ENCODE measurements at regions not wholly inside any gene's neighbourhood (a gene's known extent, or its start where the extent isn't known, plus 50 kb on each side); places are given as distances from the start of the nearest gene placed in this dataset.

DNA sequence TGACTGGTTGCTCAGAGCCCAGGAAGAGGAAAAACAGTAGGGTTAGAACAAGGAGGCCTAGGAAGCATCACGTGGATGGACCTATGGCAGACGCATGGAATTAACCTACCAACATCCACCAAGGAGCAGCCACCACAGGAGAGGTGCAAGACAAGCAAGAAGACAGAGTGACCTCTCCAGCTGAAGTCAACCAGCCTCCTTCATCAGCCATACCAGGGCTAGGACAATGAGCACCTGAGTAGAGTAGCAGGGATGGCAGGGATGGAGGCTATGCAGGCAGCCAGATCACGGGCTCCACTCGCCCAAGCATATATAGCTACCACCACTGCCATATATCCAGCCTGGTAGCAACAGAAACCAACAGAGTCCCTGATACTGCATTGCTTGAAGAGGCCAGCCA, 202.1 kb upstream of the B3GAT1 start:
- TF ChIP-seq, protein P1, sequence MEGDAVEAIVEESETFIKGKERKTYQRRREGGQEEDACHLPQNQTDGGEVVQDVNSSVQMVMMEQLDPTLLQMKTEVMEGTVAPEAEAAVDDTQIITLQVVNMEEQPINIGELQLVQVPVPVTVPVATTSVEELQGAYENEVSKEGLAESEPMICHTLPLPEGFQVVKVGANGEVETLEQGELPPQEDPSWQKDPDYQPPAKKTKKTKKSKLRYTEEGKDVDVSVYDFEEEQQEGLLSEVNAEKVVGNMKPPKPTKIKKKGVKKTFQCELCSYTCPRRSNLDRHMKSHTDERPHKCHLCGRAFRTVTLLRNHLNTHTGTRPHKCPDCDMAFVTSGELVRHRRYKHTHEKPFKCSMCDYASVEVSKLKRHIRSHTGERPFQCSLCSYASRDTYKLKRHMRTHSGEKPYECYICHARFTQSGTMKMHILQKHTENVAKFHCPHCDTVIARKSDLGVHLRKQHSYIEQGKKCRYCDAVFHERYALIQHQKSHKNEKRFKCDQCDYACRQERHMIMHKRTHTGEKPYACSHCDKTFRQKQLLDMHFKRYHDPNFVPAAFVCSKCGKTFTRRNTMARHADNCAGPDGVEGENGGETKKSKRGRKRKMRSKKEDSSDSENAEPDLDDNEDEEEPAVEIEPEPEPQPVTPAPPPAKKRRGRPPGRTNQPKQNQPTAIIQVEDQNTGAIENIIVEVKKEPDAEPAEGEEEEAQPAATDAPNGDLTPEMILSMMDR (conservative IDR thresholded peaks at IDR 0.05) = no peak
- TF ChIP-seq EZH2 (IDR thresholded peaks at IDR 0.05; ENCODE audit: low read depth) = no peak
